ENCODE measurements at regions not wholly inside any gene's neighbourhood (a gene's known extent, or its start where the extent isn't known, plus 50 kb on each side); places are given as distances from the start of the nearest gene placed in this dataset.

DNA sequence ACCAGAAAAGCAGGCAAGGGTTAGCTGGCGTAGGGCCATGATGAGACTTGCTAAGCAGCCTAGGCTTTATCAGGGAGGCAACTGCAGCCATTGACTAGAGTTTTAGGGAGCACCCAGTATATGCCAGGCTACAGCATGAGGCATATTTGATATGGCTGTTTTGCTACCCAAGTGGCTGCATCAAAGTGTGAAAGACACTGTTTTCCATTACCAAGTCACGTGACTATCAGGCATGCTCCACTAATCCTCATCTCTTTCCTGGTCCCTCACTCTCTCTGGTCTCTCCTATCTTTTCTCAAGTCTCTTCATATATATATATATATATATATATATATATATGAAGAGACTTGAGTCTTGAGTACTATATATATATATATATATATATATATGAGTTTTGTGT is 206.7 kb upstream of the POU3F1 start:
- TF ChIP-seq CTCF (IDR thresholded peaks at IDR 0.05) (no peak), POLR2A (IDR thresholded peaks at IDR 0.05) (no peak), POLR2AphosphoS5 (IDR thresholded peaks at IDR 0.05; ENCODE audit: insufficient read depth in 1 of 2, low read depth in 1 of 2) (no peak)

Data from vagina (tissue), 2 donors.